Nephron progenitor cell (in vitro differentiated cells): ENCODE measurements at regions not wholly inside any gene's neighbourhood (a gene's known extent, or its start where the extent isn't known, plus 50 kb on each side); places are given as distances from the start of the nearest gene placed in this dataset.

Experiments used
- DNase-seq: peaks from one replicate; pipeline ENCODE4 v3.0.0; 2021
- H3K27ac Mint-ChIP-seq: 2 replicates; pipeline ENCODE4 v1.8.0; 2021; ENCODE audit warnings: mild to moderate bottlenecking, moderate library complexity, mixed read lengths
- H3K27me3 Mint-ChIP-seq: 2 replicates; pipeline ENCODE4 v1.8.0; 2021; ENCODE audit warnings: mild to moderate bottlenecking, low read depth, mixed read lengths; ENCODE audit not compliant: poor library complexity
- H3K36me3 Mint-ChIP-seq: 2 replicates; pipeline ENCODE4 v1.8.0; 2021; ENCODE audit warnings: low read depth, mixed read lengths
- H3K4me1 Mint-ChIP-seq: 2 replicates; pipeline ENCODE4 v1.8.0; 2021; ENCODE audit warnings: mixed read lengths
- H3K4me3 Mint-ChIP-seq: 2 replicates; pipeline ENCODE4 v1.8.0; 2021; ENCODE audit warnings: mild to moderate bottlenecking, moderate library complexity, mixed read lengths
- H3K9me3 Mint-ChIP-seq: 2 replicates; pipeline ENCODE4 v1.8.0; 2021; ENCODE audit warnings: mild to moderate bottlenecking, moderate library complexity, mixed read lengths
- CTCF ChIP-seq: fragments of 200-600 bp; sonication (generic); IDR thresholded peaks from 2 replicates; pipeline ENCODE4 v1.5.0; 2021; ENCODE audit warnings: antibody characterized with exemption

GRCh38 chr3:80556763-80557162 lies 789.0 kb upstream of the ROBO1 start:
- H3K36me3 Mint-ChIP-seq: no peaks in the 10 kb centered on the region
- no peak overlapping the region for H3K27ac Mint-ChIP-seq
- no peaks in the 10 kb centered on the region for H3K27me3 Mint-ChIP-seq
- TF ChIP-seq CTCF: no peak
- H3K4me1 Mint-ChIP-seq: no peaks in the 10 kb centered on the region
- H3K4me3 Mint-ChIP-seq: no peak overlapping the region
- DNase-seq: no peak
- H3K9me3 Mint-ChIP-seq: no peaks in the 10 kb centered on the region

- H3K9me3 Mint-ChIP-seq: no peaks in the 10 kb centered on the region
- H3K27ac Mint-ChIP-seq: no peak overlapping the region
- H3K36me3 Mint-ChIP-seq: no peaks in the 10 kb centered on the region
- TF ChIP-seq CTCF: no peak
- no peaks in the 10 kb centered on the region for H3K27me3 Mint-ChIP-seq
- no peak for DNase-seq
- no peak overlapping the region for H3K4me3 Mint-ChIP-seq
- H3K4me1 Mint-ChIP-seq: no peaks in the 10 kb centered on the region
Measured at GRCh38 chr3:80554304-80554703, 786.5 kb upstream of the ROBO1 start.

- Mint-ChIP-seq H3K9me3 (no peaks in the 10 kb centered on the region), H3K27me3 (no peaks in the 10 kb centered on the region), H3K4me1 (no peaks in the 10 kb centered on the region), H3K27ac (no peak overlapping the region), H3K36me3 (no peaks in the 10 kb centered on the region), H3K4me3 (no peak overlapping the region)
- no peak for TF ChIP-seq CTCF
- no peak for DNase-seq
Measured at GRCh38 chr3:80553211-80553610, 785.4 kb upstream of the ROBO1 start.

GRCh38 chr3:80550174-80550573 lies 782.4 kb upstream of the ROBO1 start:
- Mint-ChIP-seq H3K27ac (no peak overlapping the region), H3K27me3 (no peaks in the 10 kb centered on the region), H3K4me1 (no peaks in the 10 kb centered on the region), H3K9me3 (no peaks in the 10 kb centered on the region), H3K4me3 (no peak overlapping the region), H3K36me3 (no peaks in the 10 kb centered on the region)
- no peak for DNase-seq
- no peak for TF ChIP-seq CTCF

GRCh38 chr3:80549173-80549572 lies 781.4 kb upstream of the ROBO1 start:
- no peak for TF ChIP-seq CTCF
- no peak for DNase-seq
- Mint-ChIP-seq H3K27me3 (no peaks in the 10 kb centered on the region), H3K27ac (no peak overlapping the region), H3K36me3 (no peaks in the 10 kb centered on the region), H3K4me3 (no peak overlapping the region), H3K4me1 (no peaks in the 10 kb centered on the region), H3K9me3 (no peaks in the 10 kb centered on the region)

- Mint-ChIP-seq H3K27me3 (no peaks in the 10 kb centered on the region), H3K4me1 (no peaks in the 10 kb centered on the region), H3K4me3 (no peak overlapping the region), H3K9me3 (no peaks in the 10 kb centered on the region), H3K27ac (no peak overlapping the region), H3K36me3 (no peaks in the 10 kb centered on the region)
- TF ChIP-seq CTCF: no peak
- DNase-seq: no peak
Measured at GRCh38 chr3:80543154-80543553, 775.4 kb upstream of the ROBO1 start.
